ENCODE measurements at regions not wholly inside any gene's neighbourhood (a gene's known extent, or its start where the extent isn't known, plus 50 kb on each side); places are given as distances from the start of the nearest gene placed in this dataset.

GRCh38 chr21:28751176-28751575 is 241.5 kb downstream of the LTN1 start:
- no peak for DNase-seq (ENCODE audit: low spot score)

GRCh38 chr21:28750565-28750964 is 242.1 kb downstream of the LTN1 start:
- no peak for DNase-seq (ENCODE audit: low spot score)

GRCh38 chr21:28749536-28749935 is 243.1 kb downstream of the LTN1 start:
- no peak for DNase-seq (ENCODE audit: low spot score)

GRCh38 chr21:28747464-28747863 is 245.2 kb downstream of the LTN1 start:
- no peak for DNase-seq (ENCODE audit: low spot score)

GRCh38 chr21:28746166-28746565 is 246.5 kb downstream of the LTN1 start:
- no peak for DNase-seq (ENCODE audit: low spot score)

- peak; percentile 72 for DNase-seq (ENCODE audit: low spot score)
Measured at GRCh38 chr21:28745131-28746016, 247.3 kb downstream of the LTN1 start.

- no peak for DNase-seq (ENCODE audit: low spot score)
Measured at GRCh38 chr21:28743723-28744122, 249.0 kb downstream of the LTN1 start.

- peak; percentile 57 for DNase-seq (ENCODE audit: low spot score)
Measured at GRCh38 chr21:28742527-28742926, 250.2 kb downstream of the LTN1 start.

- DNase-seq (ENCODE audit: low spot score): no peak
Measured at GRCh38 chr21:28740125-28740524, 252.6 kb downstream of the LTN1 start.

- DNase-seq (ENCODE audit: low spot score): no peak
Measured at GRCh38 chr21:28738882-28739281, 253.8 kb downstream of the LTN1 start.

- no peak for DNase-seq (ENCODE audit: low spot score)
Measured at GRCh38 chr21:28738420-28738704, 254.3 kb downstream of the LTN1 start.

GRCh38 chr21:28737674-28738419 is 254.8 kb downstream of the LTN1 start:
- DNase-seq (ENCODE audit: low spot score): peak; percentile 5

- no peak for DNase-seq (ENCODE audit: low spot score)
Measured at GRCh38 chr21:28734522-28735175, 258.0 kb downstream of the LTN1 start.

GRCh38 chr21:28731700-28732321 is 260.9 kb downstream of the LTN1 start:
- no peak for DNase-seq (ENCODE audit: low spot score)

- no peak for DNase-seq (ENCODE audit: low spot score)
Measured at GRCh38 chr21:28729887-28730286, 262.8 kb downstream of the LTN1 start.

GRCh38 chr21:28727809-28728208 is 264.9 kb downstream of the LTN1 start:
- DNase-seq (ENCODE audit: low spot score): no peak

- no peak for DNase-seq (ENCODE audit: low spot score)
Measured at GRCh38 chr21:28725396-28725795, 267.3 kb downstream of the LTN1 start.

GRCh38 chr21:28723646-28724045 is 269.0 kb downstream of the LTN1 start:
- no peak for DNase-seq (ENCODE audit: low spot score)

GRCh38 chr21:28719723-28720122 is 273.0 kb downstream of the LTN1 start:
- DNase-seq (ENCODE audit: low spot score): no peak

GRCh38 chr21:28714777-28715464 is 277.8 kb downstream of the LTN1 start:
- no peak for DNase-seq (ENCODE audit: low spot score)

- peak; percentile 7 for DNase-seq (ENCODE audit: low spot score)
Measured at GRCh38 chr21:28712411-28712810, 280.3 kb downstream of the LTN1 start.

- DNase-seq (ENCODE audit: low spot score): peak; percentile 4
Measured at GRCh38 chr21:28705616-28706015, 287.1 kb downstream of the LTN1 start.
